Natural killer cell (primary cell): ENCODE measurements at regions not wholly inside any gene's neighbourhood (a gene's known extent, or its start where the extent isn't known, plus 50 kb on each side); places are given as distances from the start of the nearest gene placed in this dataset.

ENCODE experiments used
- ATAC-seq, 3 donors: fragments of 150-1000 bp in 2 of 3; fragments of 200-7000 bp in 1 of 3; cut with Tn5 transposase; 1 replicate in 1 of 3; 2 replicates in 2 of 3; pipeline ENCODE4 v1.10.0; 2021; ENCODE audit warnings: mild to moderate bottlenecking in 2 of 3, moderate library complexity in 2 of 3
- DNase-seq, 2 donors: peaks; one replicate each; pipeline versions ENCODE4 v3.0.0 to v3.0.0-alpha.2; 2013 to 2021; ENCODE audit warnings: mixed read lengths in 1 of 2
- H3K27ac ChIP-seq: one replicate; pipeline ENCODE4 v1.5.1; 2013; ENCODE audit warnings: mild to moderate bottlenecking, low read length
- H3K27me3 ChIP-seq: one replicate; pipeline ENCODE4 v1.6.1; 2013; ENCODE audit warnings: low read length; ENCODE audit not compliant: control insufficient read depth, insufficient read depth
- H3K36me3 ChIP-seq: one replicate; pipeline ENCODE4 v1.6.1; 2013; ENCODE audit warnings: low read length; ENCODE audit not compliant: control insufficient read depth, insufficient read depth
- H3K4me1 ChIP-seq: one replicate; pipeline ENCODE4 v1.6.1; 2013; ENCODE audit warnings: low read length; ENCODE audit not compliant: control insufficient read depth, insufficient read depth
- H3K4me3 ChIP-seq: one replicate; pipeline ENCODE4 v1.5.1; 2013; ENCODE audit warnings: low read length
- H3K9me3 ChIP-seq: one replicate; pipeline ENCODE4 v1.6.1; 2013; ENCODE audit warnings: low read length; ENCODE audit not compliant: control insufficient read depth, insufficient read depth
- H3K27ac Mint-ChIP-seq, 2 donors: one replicate each; pipeline ENCODE4 v1.8.0; 2022; ENCODE audit warnings: mild to moderate bottlenecking in 2 of 2, mixed read lengths in 2 of 2, moderate library complexity in 1 of 2
- H3K27me3 Mint-ChIP-seq, 2 donors: one replicate each; pipeline ENCODE4 v1.8.0; 2022; ENCODE audit warnings: low read depth in 2 of 2, mixed read lengths in 2 of 2
- H3K36me3 Mint-ChIP-seq: one replicate; pipeline ENCODE4 v1.8.0; 2022; ENCODE audit warnings: mixed read lengths
- H3K4me1 Mint-ChIP-seq, 2 donors: one replicate each; pipeline ENCODE4 v1.8.0; 2022; ENCODE audit warnings: mixed read lengths in 2 of 2
- H3K4me3 Mint-ChIP-seq: one replicate; pipeline ENCODE4 v1.8.0; 2022; ENCODE audit warnings: mild to moderate bottlenecking, moderate library complexity, mixed read lengths
- H3K9me3 Mint-ChIP-seq, 2 donors: one replicate each; pipeline ENCODE4 v1.8.0; 2022; ENCODE audit warnings: mixed read lengths in 2 of 2
- CTCF ChIP-seq: fragments of 200-600 bp; IDR thresholded peaks from one replicate; pipeline ENCODE4 v1.8.0; 2022; ENCODE audit warnings: antibody characterized with exemption
- WGBS: methylation state at CpG from one replicate; pipeline ENCODE4 v1.1.7; 2013; ENCODE audit warnings: missing lambda C conversion rate; ENCODE audit not compliant: insufficient coverage; 5-methylcytosine and 5-hydroxymethylcytosine counted together
- intact Hi-C: fragments of 100-400 bp; cut with micrococcal nuclease; formaldehyde crosslinking; loops from one replicate; pipeline ENCODE4 v1.14.2; 2022

GRCh38 chrY:7720974-7721373, 809.4 kb upstream of the AMELY start:
- Histone ChIP-seq H3K4me3 (no peak overlapping the region), H3K36me3 (no peaks in the 10 kb centered on the region), H3K27ac (no peak overlapping the region), H3K27me3 (no peaks in the 10 kb centered on the region), H3K4me1 (peaks cover 5% of the 10 kb centered on the region), H3K9me3 (no peaks in the 10 kb centered on the region)
- H3K27ac Mint-ChIP-seq = no peak overlapping the region
- H3K9me3 Mint-ChIP-seq = no peaks in the 10 kb centered on the region
- no peak overlapping the region for H3K4me3 Mint-ChIP-seq
- intact Hi-C loops = no loop called here
- H3K4me1 Mint-ChIP-seq = no peaks in the 10 kb centered on the region
- peaks cover 0 to 7% of the 10 kb centered on the region in 2 donors for H3K27me3 Mint-ChIP-seq
- TF ChIP-seq CTCF = no peak
- WGBS = 89% methylated on average over 1 of the region's 1 CpG
- DNase-seq = no peak
- no peaks in the 10 kb centered on the region for H3K36me3 Mint-ChIP-seq
- no peak for ATAC-seq

- no peak overlapping the region for H3K4me3 ChIP-seq
- ATAC-seq = no peak
- no peaks in the 10 kb centered on the region for H3K4me1 ChIP-seq
- H3K9me3 Mint-ChIP-seq = no peaks in the 10 kb centered on the region
- H3K27me3 Mint-ChIP-seq = peaks cover 0 to 4% of the 10 kb centered on the region in 2 donors
- no peak overlapping the region for H3K4me3 Mint-ChIP-seq
- no peaks in the 10 kb centered on the region for H3K4me1 Mint-ChIP-seq
- WGBS = 100% methylated on average over 1 of the region's 2 CpGs
- DNase-seq = no peak
- no peak overlapping the region for H3K27ac ChIP-seq
- no peaks in the 10 kb centered on the region for H3K36me3 ChIP-seq
- no peak overlapping the region for H3K27ac Mint-ChIP-seq
- no peaks in the 10 kb centered on the region for H3K36me3 Mint-ChIP-seq
- no peaks in the 10 kb centered on the region for H3K27me3 ChIP-seq
- intact Hi-C loops = no loop called here
- no peaks in the 10 kb centered on the region for H3K9me3 ChIP-seq
- TF ChIP-seq CTCF = no peak
Observed at GRCh38 chrY:7719271-7719670, 807.7 kb upstream of the AMELY start.

- Mint-ChIP-seq H3K36me3 (no peaks in the 10 kb centered on the region), H3K4me3 (no peak overlapping the region)
Observed at GRCh38 chrY:7718626-7719025, 807.1 kb upstream of the AMELY start.

More at GRCh38 chrY:7718626-7719025, 807.1 kb upstream of the AMELY start:
- ATAC-seq (no peak), DNase-seq (no peak)
- Mint-ChIP-seq H3K27me3 (peaks cover 0 to 4% of the 10 kb centered on the region in 2 donors), H3K9me3 (no peaks in the 10 kb centered on the region), H3K27ac (no peak overlapping the region), H3K4me1 (no peaks in the 10 kb centered on the region)
- no peak for TF ChIP-seq CTCF
- Histone ChIP-seq H3K27me3 (no peaks in the 10 kb centered on the region), H3K36me3 (no peaks in the 10 kb centered on the region), H3K4me1 (no peaks in the 10 kb centered on the region), H3K27ac (no peak overlapping the region), H3K9me3 (no peaks in the 10 kb centered on the region), H3K4me3 (no peak overlapping the region)
- WGBS = 100% methylated on average over 3 of the region's 3 CpGs
- intact Hi-C loops = no loop called here
